Loucy (cell line): ENCODE measurements at regions not wholly inside any gene's neighbourhood (a gene's known extent, or its start where the extent isn't known, plus 50 kb on each side); places are given as distances from the start of the nearest gene placed in this dataset.
"Not testable (repeated sequence)": the region's sequence is repeated elsewhere in the genome, so short reads cannot be mapped to it uniquely, and the experiment has no call there.

Experiments used
- CTCF ChIP-seq: fragments of 200-600 bp; sonication (generic); conservative IDR thresholded peaks from 2 replicates; pipeline ENCODE4 v1.5.1; 2014; ENCODE audit warnings: mild to moderate bottlenecking, antibody characterized with exemption, low read length
- EZH2phosphoT487 ChIP-seq: fragments of 200-600 bp; IDR thresholded peaks from 2 replicates; pipeline ENCODE4 v1.6.1; 2018; ENCODE audit warnings: antibody characterized with exemption, mild to moderate bottlenecking, moderate library complexity, borderline replicate concordance

DNA sequence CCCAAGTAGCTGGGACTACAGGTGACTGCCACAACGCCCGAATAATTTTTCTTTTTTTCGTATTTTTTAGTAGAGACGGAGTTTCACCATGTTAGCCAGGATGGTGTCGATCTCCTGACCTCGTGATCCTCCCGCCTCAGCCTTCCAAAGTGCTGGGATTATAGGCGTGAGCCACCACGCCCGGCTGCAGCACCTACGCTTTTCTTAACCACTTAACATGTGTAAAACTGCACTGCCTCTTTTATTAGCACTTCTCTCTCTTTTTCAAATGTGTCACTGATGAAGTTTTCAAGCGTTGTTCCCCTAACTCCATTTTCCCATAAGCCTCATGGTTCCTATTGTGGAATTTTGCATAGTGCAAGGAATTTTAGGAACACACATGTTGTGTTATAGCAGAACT is 55.6 kb downstream of the RHOB start:
- TF ChIP-seq CTCF, EZH2phosphoT487: not testable (repeated sequence)
